ENCODE measurements at regions not wholly inside any gene's neighbourhood (a gene's known extent, or its start where the extent isn't known, plus 50 kb on each side); places are given as distances from the start of the nearest gene placed in this dataset.

GRCh38 chr12:116474899-116475298 is 84.3 kb upstream of the MAP1LC3B2 start:
- no peak for DNase-seq (ENCODE audit: low read depth in 2 of 2)
- peaks cover 2% of the 10 kb centered on the region for H3K27me3 ChIP-seq (ENCODE audit: control insufficient read depth, insufficient read depth, low read length)
- H2AFZ ChIP-seq (ENCODE audit: low read length), result no peak overlapping the region
- no peak overlapping the region for H3K4me2 ChIP-seq (ENCODE audit: extremely low read depth, insufficient read depth, low read length)
- no peaks in the 10 kb centered on the region for H3K4me1 ChIP-seq (ENCODE audit: control insufficient read depth, extremely low read depth, insufficient read depth, low read length)
- H3K79me2 ChIP-seq (ENCODE audit: control insufficient read depth, insufficient read depth, low read length), result no peaks in the 10 kb centered on the region
- TF ChIP-seq EZH2 (IDR thresholded peaks at IDR 0.05; ENCODE audit: low read length, missing control alignments) (no peak), CTCF (conservative IDR thresholded peaks at IDR 0.05 in 1 of 2, IDR thresholded peaks at IDR 0.05 in 1 of 2; ENCODE audit: low read depth in 1 of 2, low read length in 2 of 2) (no peak)
- H3K9me3 ChIP-seq (ENCODE audit: control insufficient read depth, insufficient read depth, low read depth, low read length), result no peaks in the 10 kb centered on the region
- H4K20me1 ChIP-seq (ENCODE audit: control insufficient read depth, extremely low read depth, insufficient read depth, low read length), result no peaks in the 10 kb centered on the region
- H3K36me3 ChIP-seq (ENCODE audit: control insufficient read depth, insufficient read depth, low read length), result no peaks in the 10 kb centered on the region
- no peak overlapping the region for H3K4me3 ChIP-seq (replicated peaks in 1 of 4; ENCODE audit: control extremely low read depth in 1 of 4, insufficient read depth in 1 of 4, low read depth in 3 of 4, low read length in 4 of 4)
- no peak overlapping the region for H3K9ac ChIP-seq (ENCODE audit: insufficient read depth, low read length)
- H3K27ac ChIP-seq (ENCODE audit: insufficient read depth, low read length), result no peak overlapping the region

- no peak overlapping the region for H2AFZ ChIP-seq (ENCODE audit: low read length)
- no peak for TF ChIP-seq EZH2 (IDR thresholded peaks at IDR 0.05; ENCODE audit: low read length, missing control alignments)
- no peak for TF ChIP-seq CTCF (conservative IDR thresholded peaks at IDR 0.05 in 1 of 2, IDR thresholded peaks at IDR 0.05 in 1 of 2; ENCODE audit: low read depth in 1 of 2, low read length in 2 of 2)
- peaks cover 6% of the 10 kb centered on the region for H3K27me3 ChIP-seq (ENCODE audit: control insufficient read depth, insufficient read depth, low read length)
- no peak overlapping the region for H3K4me3 ChIP-seq (replicated peaks in 1 of 4; ENCODE audit: control extremely low read depth in 1 of 4, insufficient read depth in 1 of 4, low read depth in 3 of 4, low read length in 4 of 4)
- no peak overlapping the region for H3K4me2 ChIP-seq (ENCODE audit: extremely low read depth, insufficient read depth, low read length)
- no peaks in the 10 kb centered on the region for H3K9me3 ChIP-seq (ENCODE audit: control insufficient read depth, insufficient read depth, low read depth, low read length)
- H3K36me3 ChIP-seq (ENCODE audit: control insufficient read depth, insufficient read depth, low read length), result no peaks in the 10 kb centered on the region
- no peaks in the 10 kb centered on the region for H4K20me1 ChIP-seq (ENCODE audit: control insufficient read depth, extremely low read depth, insufficient read depth, low read length)
- DNase-seq (ENCODE audit: low read depth in 2 of 2), result peak in 1 of 2 donors; percentile 68
- H3K79me2 ChIP-seq (ENCODE audit: control insufficient read depth, insufficient read depth, low read length), result no peaks in the 10 kb centered on the region
- no peak overlapping the region for H3K27ac ChIP-seq (ENCODE audit: insufficient read depth, low read length)
- no peak overlapping the region for H3K9ac ChIP-seq (ENCODE audit: insufficient read depth, low read length)
- H3K4me1 ChIP-seq (ENCODE audit: control insufficient read depth, extremely low read depth, insufficient read depth, low read length), result no peaks in the 10 kb centered on the region
These were observed 82.9 kb upstream of the MAP1LC3B2 start for GRCh38 chr12:116476227-116476822.

- Histone ChIP-seq H3K4me2 (ENCODE audit: extremely low read depth, insufficient read depth, low read length) (no peak overlapping the region), H3K36me3 (ENCODE audit: control insufficient read depth, insufficient read depth, low read length) (no peaks in the 10 kb centered on the region), H3K9me3 (ENCODE audit: control insufficient read depth, insufficient read depth, low read depth, low read length) (no peaks in the 10 kb centered on the region), H3K4me1 (ENCODE audit: control insufficient read depth, extremely low read depth, insufficient read depth, low read length) (no peaks in the 10 kb centered on the region), H3K79me2 (ENCODE audit: control insufficient read depth, insufficient read depth, low read length) (no peaks in the 10 kb centered on the region), H3K27me3 (ENCODE audit: control insufficient read depth, insufficient read depth, low read length) (peaks cover 6% of the 10 kb centered on the region), H3K4me3 (replicated peaks in 1 of 4; ENCODE audit: control extremely low read depth in 1 of 4, insufficient read depth in 1 of 4, low read depth in 3 of 4, low read length in 4 of 4) (no peak overlapping the region), H2AFZ (ENCODE audit: low read length) (no peak overlapping the region), H3K27ac (ENCODE audit: insufficient read depth, low read length) (no peak overlapping the region), H3K9ac (ENCODE audit: insufficient read depth, low read length) (no peak overlapping the region), H4K20me1 (ENCODE audit: control insufficient read depth, extremely low read depth, insufficient read depth, low read length) (no peaks in the 10 kb centered on the region)
- DNase-seq (ENCODE audit: low read depth in 2 of 2), result no peak
- TF ChIP-seq EZH2 (IDR thresholded peaks at IDR 0.05; ENCODE audit: low read length, missing control alignments), result no peak
- TF ChIP-seq CTCF (conservative IDR thresholded peaks at IDR 0.05 in 1 of 2, IDR thresholded peaks at IDR 0.05 in 1 of 2; ENCODE audit: low read depth in 1 of 2, low read length in 2 of 2), result no peak
These were observed 80.9 kb upstream of the MAP1LC3B2 start for GRCh38 chr12:116478243-116478773.

All from fibroblast of lung (primary cell).